ENCODE measurements at regions not wholly inside any gene's neighbourhood (a gene's known extent, or its start where the extent isn't known, plus 50 kb on each side); places are given as distances from the start of the nearest gene placed in this dataset.

DNA sequence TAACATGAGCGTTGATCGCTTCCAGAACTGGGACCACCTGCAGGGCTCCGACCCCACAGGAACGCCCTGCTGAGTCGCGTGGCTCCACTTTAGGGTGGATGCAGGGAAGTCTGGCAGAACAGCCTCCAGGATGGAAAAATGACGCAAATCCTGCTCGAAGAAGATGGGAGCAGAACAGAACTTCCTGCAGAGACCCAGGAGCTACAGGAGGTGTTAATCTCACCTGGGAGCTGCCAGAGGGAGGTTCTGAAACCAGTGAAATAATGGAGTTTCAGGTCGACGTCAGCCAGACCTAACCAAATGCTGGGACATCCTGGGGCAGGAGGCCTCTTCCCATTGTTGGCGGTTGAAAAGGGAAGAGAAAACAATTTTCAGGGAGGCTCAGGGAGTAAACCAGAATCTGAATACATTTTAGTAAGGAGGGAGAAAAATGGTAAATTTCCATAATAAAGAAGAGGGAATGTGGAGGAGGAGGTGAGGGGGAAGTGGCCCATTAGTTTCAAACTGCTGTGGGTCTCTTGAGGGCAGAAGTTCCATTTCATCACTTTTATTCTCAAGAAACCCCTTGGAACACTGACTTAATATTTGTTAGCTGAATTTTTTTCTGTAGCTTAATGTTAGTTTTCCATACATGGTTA, 558.4 kb upstream of the CDH4 start:
- no peak for TF ChIP-seq POLR2AphosphoS5 (IDR thresholded peaks at IDR 0.05; ENCODE audit: low read depth, low read length)
- TF ChIP-seq, protein P1, sequence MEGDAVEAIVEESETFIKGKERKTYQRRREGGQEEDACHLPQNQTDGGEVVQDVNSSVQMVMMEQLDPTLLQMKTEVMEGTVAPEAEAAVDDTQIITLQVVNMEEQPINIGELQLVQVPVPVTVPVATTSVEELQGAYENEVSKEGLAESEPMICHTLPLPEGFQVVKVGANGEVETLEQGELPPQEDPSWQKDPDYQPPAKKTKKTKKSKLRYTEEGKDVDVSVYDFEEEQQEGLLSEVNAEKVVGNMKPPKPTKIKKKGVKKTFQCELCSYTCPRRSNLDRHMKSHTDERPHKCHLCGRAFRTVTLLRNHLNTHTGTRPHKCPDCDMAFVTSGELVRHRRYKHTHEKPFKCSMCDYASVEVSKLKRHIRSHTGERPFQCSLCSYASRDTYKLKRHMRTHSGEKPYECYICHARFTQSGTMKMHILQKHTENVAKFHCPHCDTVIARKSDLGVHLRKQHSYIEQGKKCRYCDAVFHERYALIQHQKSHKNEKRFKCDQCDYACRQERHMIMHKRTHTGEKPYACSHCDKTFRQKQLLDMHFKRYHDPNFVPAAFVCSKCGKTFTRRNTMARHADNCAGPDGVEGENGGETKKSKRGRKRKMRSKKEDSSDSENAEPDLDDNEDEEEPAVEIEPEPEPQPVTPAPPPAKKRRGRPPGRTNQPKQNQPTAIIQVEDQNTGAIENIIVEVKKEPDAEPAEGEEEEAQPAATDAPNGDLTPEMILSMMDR (IDR thresholded peaks at IDR 0.05) = no peak
- no peak for TF ChIP-seq SIN3A (IDR thresholded peaks at IDR 0.05; ENCODE audit: borderline replicate concordance, insufficient read depth, low read depth, low read length)
- TF ChIP-seq, protein P2, sequence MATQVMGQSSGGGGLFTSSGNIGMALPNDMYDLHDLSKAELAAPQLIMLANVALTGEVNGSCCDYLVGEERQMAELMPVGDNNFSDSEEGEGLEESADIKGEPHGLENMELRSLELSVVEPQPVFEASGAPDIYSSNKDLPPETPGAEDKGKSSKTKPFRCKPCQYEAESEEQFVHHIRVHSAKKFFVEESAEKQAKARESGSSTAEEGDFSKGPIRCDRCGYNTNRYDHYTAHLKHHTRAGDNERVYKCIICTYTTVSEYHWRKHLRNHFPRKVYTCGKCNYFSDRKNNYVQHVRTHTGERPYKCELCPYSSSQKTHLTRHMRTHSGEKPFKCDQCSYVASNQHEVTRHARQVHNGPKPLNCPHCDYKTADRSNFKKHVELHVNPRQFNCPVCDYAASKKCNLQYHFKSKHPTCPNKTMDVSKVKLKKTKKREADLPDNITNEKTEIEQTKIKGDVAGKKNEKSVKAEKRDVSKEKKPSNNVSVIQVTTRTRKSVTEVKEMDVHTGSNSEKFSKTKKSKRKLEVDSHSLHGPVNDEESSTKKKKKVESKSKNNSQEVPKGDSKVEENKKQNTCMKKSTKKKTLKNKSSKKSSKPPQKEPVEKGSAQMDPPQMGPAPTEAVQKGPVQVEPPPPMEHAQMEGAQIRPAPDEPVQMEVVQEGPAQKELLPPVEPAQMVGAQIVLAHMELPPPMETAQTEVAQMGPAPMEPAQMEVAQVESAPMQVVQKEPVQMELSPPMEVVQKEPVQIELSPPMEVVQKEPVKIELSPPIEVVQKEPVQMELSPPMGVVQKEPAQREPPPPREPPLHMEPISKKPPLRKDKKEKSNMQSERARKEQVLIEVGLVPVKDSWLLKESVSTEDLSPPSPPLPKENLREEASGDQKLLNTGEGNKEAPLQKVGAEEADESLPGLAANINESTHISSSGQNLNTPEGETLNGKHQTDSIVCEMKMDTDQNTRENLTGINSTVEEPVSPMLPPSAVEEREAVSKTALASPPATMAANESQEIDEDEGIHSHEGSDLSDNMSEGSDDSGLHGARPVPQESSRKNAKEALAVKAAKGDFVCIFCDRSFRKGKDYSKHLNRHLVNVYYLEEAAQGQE (IDR thresholded peaks at IDR 0.05; ENCODE audit: insufficient read depth in 1 of 2, low read depth in 2 of 2, low read length in 1 of 2) = no peak

Measured in Panc1 (cell line).